Spleen (tissue), 11 donors: ENCODE measurements at regions not wholly inside any gene's neighbourhood (a gene's known extent, or its start where the extent isn't known, plus 50 kb on each side); places are given as distances from the start of the nearest gene placed in this dataset.

Experiments
- DNase-seq: peaks from one replicate; pipeline ENCODE4 v3.0.0-alpha.2; 2020
- H3K27ac ChIP-seq, 8 donors: fragments of 200-600 bp; sonication (generic) in 7 of 8; 1 replicate in 4 of 8; 2 replicates in 4 of 8; pipeline versions ENCODE4 v1.5.0 to v1.8.0; 2016 to 2021; ENCODE audit warnings: inconsistent platforms in 4 of 8, mild to moderate bottlenecking in 4 of 8, moderate library complexity in 1 of 8
- H3K27me3 ChIP-seq, 7 donors: fragments of 200-600 bp; sonication (generic) in 6 of 7; replicated peaks in 1 of 7; 1 replicate in 4 of 7; 2 replicates in 3 of 7; pipeline versions ENCODE4 v1.5.0 to v1.8.0; 2016 to 2021; ENCODE audit warnings: inconsistent platforms in 3 of 7, mild to moderate bottlenecking in 1 of 7
- H3K36me3 ChIP-seq, 6 donors: fragments of 200-600 bp; sonication (generic) in 5 of 6; 1 replicate in 4 of 6; 2 replicates in 2 of 6; pipeline versions ENCODE4 v1.5.0 to v1.8.0; 2016 to 2021; ENCODE audit warnings: inconsistent platforms in 2 of 6
- H3K4me1 ChIP-seq, 6 donors: fragments of 200-600 bp; sonication (generic) in 5 of 6; 1 replicate in 3 of 6; 2 replicates in 3 of 6; pipeline versions ENCODE4 v1.5.0 to v1.8.0; 2016 to 2021; ENCODE audit warnings: inconsistent platforms in 3 of 6
- H3K4me3 ChIP-seq, 8 donors: fragments of 200-600 bp; sonication (generic) in 7 of 8; 1 replicate in 4 of 8; 2 replicates in 4 of 8; pipeline versions ENCODE4 v1.5.0 to v1.8.0; 2016 to 2021; ENCODE audit warnings: inconsistent platforms in 4 of 8, mild to moderate bottlenecking in 4 of 8, moderate library complexity in 2 of 8
- H3K9me3 ChIP-seq, 8 donors: fragments of 200-600 bp; sonication (generic) in 7 of 8; 1 replicate in 4 of 8; 2 replicates in 4 of 8; pipeline versions ENCODE4 v1.5.0 to v1.8.0; 2016 to 2021; ENCODE audit warnings: inconsistent platforms in 4 of 8
- POLR2A ChIP-seq, 3 donors: fragments of 450-650 bp; IDR thresholded peaks; one replicate each; pipeline ENCODE4 v1.5.1; 2017; ENCODE audit warnings: antibody characterized with exemption in 3 of 3, mild to moderate bottlenecking in 1 of 3
- POLR2AphosphoS5 ChIP-seq, 3 donors: sonication (generic); formaldehyde crosslinking; IDR thresholded peaks; one replicate each; pipeline ENCODE4 v1.5.1; 2017; ENCODE audit warnings: antibody characterized with exemption in 3 of 3
- WGBS, 5 donors: extraction: QIAGEN DNeasy Blood & Tissue Kit in 3 of 5; methylation state at CpG; one replicate each; pipeline versions ENCODE4 v1.1.5 to v1.1.7; 2013 to 2018; 5-methylcytosine and 5-hydroxymethylcytosine counted together
- intact Hi-C: fragments of 100-400 bp; cut with DNase I; formaldehyde crosslinking; loops from one replicate; pipeline ENCODE4 v1.15.0; 2023; ENCODE audit warnings: low total_unique reads
- TF ChIP-seq, protein P1 (sequence below), 11 experiments: fragments of 200-600 bp in 7 of 11; fragments of 450-650 bp in 4 of 11; sonication (generic) in 4 of 11; IDR thresholded peaks in 8 of 11; conservative IDR thresholded peaks in 3 of 11; 1 replicate in 7 of 11; 2 replicates in 4 of 11; pipeline versions ENCODE4 v1.4.0 to v1.8.0; 2016 to 2021; ENCODE audit warnings: antibody characterized with exemption in 11 of 11, inconsistent platforms in 4 of 11, mild to moderate bottlenecking in 1 of 11
- donor health status: healthy with polysubstance abuse.
- donor health status: DM: no; HTN: no; CAD: no; lungs with moderate emphysema.
- donor health status: DM: no; HTN: no; CAD: no.
- donor health status: Bipolar disorder and iron deficiency.
- donor health status: healthy.
- donor health status: DM: no; HTN: no; CAD: no.
- donor health status: DM: yes; HTN: yes; CAD: no.

DNA sequence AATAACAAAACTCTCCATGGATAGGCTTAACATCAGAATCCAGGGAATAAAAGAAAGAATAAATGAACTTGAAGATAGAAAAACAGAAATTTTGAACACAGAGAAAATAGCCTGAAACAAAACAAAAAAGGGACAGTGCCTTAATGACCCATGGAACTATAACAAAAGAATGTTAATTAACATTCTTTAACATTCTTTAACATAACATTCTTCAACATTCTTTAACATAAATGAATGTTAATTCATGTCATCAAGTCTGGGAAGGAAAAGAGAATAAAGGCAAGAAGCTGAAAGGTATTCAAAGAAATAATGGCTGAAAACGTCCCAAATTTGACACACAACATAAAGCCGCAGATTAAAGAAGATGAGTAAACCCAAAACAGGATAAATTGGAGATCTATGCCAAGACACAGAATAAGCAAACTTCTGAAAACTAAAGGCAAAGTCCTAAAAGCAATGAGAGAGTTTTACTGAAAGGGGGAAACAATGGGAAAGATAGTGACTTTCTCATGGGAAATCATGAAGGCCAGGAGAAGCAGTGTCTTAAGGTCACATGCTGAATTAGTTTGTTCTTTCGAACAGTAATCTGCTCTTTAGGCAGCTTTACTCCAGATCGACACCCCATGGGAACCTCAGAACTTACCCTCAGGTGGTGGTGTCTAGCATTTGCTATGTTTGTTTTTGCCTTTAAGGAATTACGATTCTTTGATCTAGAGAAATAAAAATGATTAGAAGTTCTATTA lies 483.0 kb downstream of the KDM4C start:
- no peak for TF ChIP-seq POLR2A (IDR thresholded peaks at IDR 0.05)
- no peak for TF ChIP-seq POLR2AphosphoS5 (IDR thresholded peaks at IDR 0.05)
- TF ChIP-seq, protein P1, sequence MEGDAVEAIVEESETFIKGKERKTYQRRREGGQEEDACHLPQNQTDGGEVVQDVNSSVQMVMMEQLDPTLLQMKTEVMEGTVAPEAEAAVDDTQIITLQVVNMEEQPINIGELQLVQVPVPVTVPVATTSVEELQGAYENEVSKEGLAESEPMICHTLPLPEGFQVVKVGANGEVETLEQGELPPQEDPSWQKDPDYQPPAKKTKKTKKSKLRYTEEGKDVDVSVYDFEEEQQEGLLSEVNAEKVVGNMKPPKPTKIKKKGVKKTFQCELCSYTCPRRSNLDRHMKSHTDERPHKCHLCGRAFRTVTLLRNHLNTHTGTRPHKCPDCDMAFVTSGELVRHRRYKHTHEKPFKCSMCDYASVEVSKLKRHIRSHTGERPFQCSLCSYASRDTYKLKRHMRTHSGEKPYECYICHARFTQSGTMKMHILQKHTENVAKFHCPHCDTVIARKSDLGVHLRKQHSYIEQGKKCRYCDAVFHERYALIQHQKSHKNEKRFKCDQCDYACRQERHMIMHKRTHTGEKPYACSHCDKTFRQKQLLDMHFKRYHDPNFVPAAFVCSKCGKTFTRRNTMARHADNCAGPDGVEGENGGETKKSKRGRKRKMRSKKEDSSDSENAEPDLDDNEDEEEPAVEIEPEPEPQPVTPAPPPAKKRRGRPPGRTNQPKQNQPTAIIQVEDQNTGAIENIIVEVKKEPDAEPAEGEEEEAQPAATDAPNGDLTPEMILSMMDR (IDR thresholded peaks at IDR 0.05 in 8 of 11, conservative IDR thresholded peaks at IDR 0.05 in 3 of 11), result no peak
- no peaks in the 10 kb centered on the region for H3K27me3 ChIP-seq
- no peaks in the 10 kb centered on the region for H3K4me1 ChIP-seq
- no peak for DNase-seq
- no peaks in the 10 kb centered on the region for H3K36me3 ChIP-seq
- 78 to 90% (median 86%) methylated on average over 5 of the region's 5 CpGs for WGBS, 5 donors
- no peak overlapping the region for H3K27ac ChIP-seq
- intact Hi-C loops, result no loop called here
- peaks cover 0 to 14% (median 6%) of the 10 kb centered on the region in 8 donors for H3K9me3 ChIP-seq
- no peak overlapping the region for H3K4me3 ChIP-seq

DNA sequence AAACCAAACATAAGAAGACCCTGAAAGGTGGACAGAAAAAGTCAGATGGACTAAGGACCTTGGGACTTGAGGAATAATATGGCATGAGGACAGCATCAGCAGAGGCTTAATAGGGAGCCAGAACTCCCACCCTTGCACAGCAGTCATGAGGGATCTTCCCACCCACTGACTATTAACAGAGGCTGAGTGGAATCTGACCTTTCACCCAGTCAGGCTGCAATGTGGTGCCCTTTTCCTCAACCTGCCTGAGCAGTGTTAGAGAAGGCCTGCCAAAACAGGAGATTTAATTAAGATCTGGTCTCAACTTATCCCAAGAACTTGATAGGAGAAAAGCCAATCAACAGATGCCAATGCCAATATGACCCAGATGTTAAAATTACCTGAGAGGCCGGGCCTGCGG lies 481.9 kb downstream of the KDM4C start:
- no peak for DNase-seq
- H3K36me3 ChIP-seq, result no peaks in the 10 kb centered on the region
- peaks cover 0 to 14% (median 6%) of the 10 kb centered on the region in 8 donors for H3K9me3 ChIP-seq
- no peaks in the 10 kb centered on the region for H3K4me1 ChIP-seq
- no peaks in the 10 kb centered on the region for H3K27me3 ChIP-seq
- WGBS, 5 donors, result 79 to 100% (median 88%) methylated on average over 2 of the region's 2 CpGs
- TF ChIP-seq, protein P1 (IDR thresholded peaks at IDR 0.05 in 8 of 11, conservative IDR thresholded peaks at IDR 0.05 in 3 of 11), result no peak
- TF ChIP-seq POLR2A (IDR thresholded peaks at IDR 0.05), result no peak
- no peak for TF ChIP-seq POLR2AphosphoS5 (IDR thresholded peaks at IDR 0.05)
- H3K4me3 ChIP-seq, result no peak overlapping the region
- no peak overlapping the region for H3K27ac ChIP-seq
- intact Hi-C loops, result no loop called here

DNA sequence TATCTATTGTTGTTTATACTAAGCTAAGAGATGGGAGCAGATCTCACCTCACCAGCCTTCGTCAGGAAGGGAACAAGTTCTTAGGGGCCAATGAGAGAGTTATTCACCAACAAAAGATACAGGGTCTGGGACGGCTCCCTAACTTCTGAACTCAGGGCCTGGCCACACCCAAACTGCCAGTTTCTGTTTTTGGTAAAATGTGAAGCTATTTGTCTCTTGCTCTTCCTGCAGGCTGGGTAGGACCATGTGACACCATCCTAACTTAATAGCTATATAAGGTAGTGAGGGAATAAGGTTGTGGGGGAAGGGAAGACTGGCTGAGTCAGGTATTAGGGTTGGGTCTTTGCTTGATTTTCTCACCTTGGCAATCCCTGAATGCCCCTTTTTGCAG lies 480.5 kb downstream of the KDM4C start:
- no peak for DNase-seq
- H3K4me3 ChIP-seq, result no peak overlapping the region
- no peaks in the 10 kb centered on the region for H3K4me1 ChIP-seq
- WGBS, 5 donors, result 73 to 85% (median 81%) methylated on average over 2 of the region's 2 CpGs
- H3K9me3 ChIP-seq, result peaks cover 0 to 14% (median 6%) of the 10 kb centered on the region in 8 donors
- intact Hi-C loops, result no loop called here
- TF ChIP-seq POLR2AphosphoS5 (IDR thresholded peaks at IDR 0.05) (no peak), POLR2A (IDR thresholded peaks at IDR 0.05) (no peak)
- TF ChIP-seq, protein P1 (IDR thresholded peaks at IDR 0.05 in 8 of 11, conservative IDR thresholded peaks at IDR 0.05 in 3 of 11), result no peak
- H3K27me3 ChIP-seq, result no peaks in the 10 kb centered on the region
- H3K36me3 ChIP-seq, result no peaks in the 10 kb centered on the region
- no peak overlapping the region for H3K27ac ChIP-seq

DNA sequence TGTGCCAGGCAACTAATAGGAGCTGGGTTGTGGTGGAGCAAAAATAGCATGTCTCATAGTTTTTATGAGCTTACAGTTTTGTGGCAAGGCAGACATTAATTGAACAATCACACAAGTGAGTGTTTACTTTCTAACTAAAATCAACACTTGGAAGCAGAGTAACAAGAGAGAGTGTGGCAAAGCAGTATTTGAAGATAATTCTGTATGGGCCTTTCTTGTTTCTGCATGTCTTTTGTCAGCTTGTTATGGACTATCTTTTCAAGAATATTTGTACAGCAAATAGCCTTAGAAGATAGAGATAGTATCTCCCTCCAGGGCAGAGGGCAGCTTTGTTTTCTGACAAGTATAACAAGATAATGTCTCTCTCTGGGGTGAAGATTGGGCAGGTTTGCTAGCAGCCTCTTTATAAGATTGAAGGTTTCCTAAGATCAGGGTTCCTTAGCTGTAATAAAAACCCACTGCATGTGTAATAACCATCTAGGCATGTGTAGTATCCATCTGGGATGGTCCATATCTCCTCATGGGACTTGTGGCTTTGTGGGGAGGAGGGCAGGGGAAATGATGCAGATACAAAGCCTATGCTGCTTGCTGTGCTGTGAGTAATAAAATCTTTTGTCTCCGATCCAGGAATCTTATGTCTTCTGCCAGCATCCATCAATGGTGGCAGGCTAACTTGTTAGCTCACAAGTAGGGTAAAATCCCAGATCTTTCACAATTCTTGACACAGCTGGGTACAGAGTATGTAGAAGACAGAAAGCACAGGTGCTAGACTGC lies 479.9 kb downstream of the KDM4C start:
- no peaks in the 10 kb centered on the region for H3K36me3 ChIP-seq
- 79 to 100% (median 83%) methylated on average over 1 of the region's 1 CpG for WGBS, 5 donors
- H3K4me3 ChIP-seq, result no peak overlapping the region
- TF ChIP-seq POLR2A (IDR thresholded peaks at IDR 0.05), result no peak
- TF ChIP-seq, protein P1 (IDR thresholded peaks at IDR 0.05 in 8 of 11, conservative IDR thresholded peaks at IDR 0.05 in 3 of 11), result no peak
- TF ChIP-seq POLR2AphosphoS5 (IDR thresholded peaks at IDR 0.05), result no peak
- no peaks in the 10 kb centered on the region for H3K4me1 ChIP-seq
- H3K27ac ChIP-seq, result no peak overlapping the region
- no peaks in the 10 kb centered on the region for H3K27me3 ChIP-seq
- peaks cover 0 to 14% (median 6%) of the 10 kb centered on the region in 8 donors for H3K9me3 ChIP-seq
- no peak for DNase-seq
- intact Hi-C loops, result no loop called here
